ENCODE measurements at regions not wholly inside any gene's neighbourhood (a gene's known extent, or its start where the extent isn't known, plus 50 kb on each side); places are given as distances from the start of the nearest gene placed in this dataset.

GRCh38 chr13:74084375-74084935 is 49.7 kb downstream of the KLF12 start:
- DNase-seq = no peak
- WGBS (ENCODE audit: insufficient coverage, low lambda C conversion rate) = 100% methylated on average over 1 of the region's 4 CpGs
- H3K27ac ChIP-seq (ENCODE audit: low read length) = no peak overlapping the region
- H3K4me1 ChIP-seq (ENCODE audit: control insufficient read depth, insufficient read depth, low read length) = no peaks in the 10 kb centered on the region
- no peaks in the 10 kb centered on the region for H3K9me3 ChIP-seq (ENCODE audit: control insufficient read depth, low read depth, low read length)
- H3K36me3 ChIP-seq (ENCODE audit: control insufficient read depth, insufficient read depth, low read length) = no peaks in the 10 kb centered on the region
- H3K27me3 ChIP-seq (ENCODE audit: control insufficient read depth, insufficient read depth, low read length) = no peaks in the 10 kb centered on the region
- no peak overlapping the region for H3K4me3 ChIP-seq (ENCODE audit: low read length)

- Histone ChIP-seq H3K4me1 (ENCODE audit: control insufficient read depth, insufficient read depth, low read length) (no peaks in the 10 kb centered on the region), H3K9me3 (ENCODE audit: control insufficient read depth, low read depth, low read length) (no peaks in the 10 kb centered on the region), H3K36me3 (ENCODE audit: control insufficient read depth, insufficient read depth, low read length) (no peaks in the 10 kb centered on the region), H3K27ac (ENCODE audit: low read length) (no peak overlapping the region), H3K4me3 (ENCODE audit: low read length) (no peak overlapping the region), H3K27me3 (ENCODE audit: control insufficient read depth, insufficient read depth, low read length) (no peaks in the 10 kb centered on the region)
- DNase-seq = peak in 1 of 2 donors; percentile 29
- WGBS (ENCODE audit: insufficient coverage, low lambda C conversion rate) = 37% methylated on average over 2 of the region's 3 CpGs
Measured at GRCh38 chr13:74082741-74083160, 51.5 kb downstream of the KLF12 start.

GRCh38 chr13:74080762-74081161 is 53.4 kb downstream of the KLF12 start:
- no peaks in the 10 kb centered on the region for H3K27me3 ChIP-seq (ENCODE audit: control insufficient read depth, insufficient read depth, low read length)
- H3K36me3 ChIP-seq (ENCODE audit: control insufficient read depth, insufficient read depth, low read length) = no peaks in the 10 kb centered on the region
- H3K4me1 ChIP-seq (ENCODE audit: control insufficient read depth, insufficient read depth, low read length) = no peaks in the 10 kb centered on the region
- no CpG with 5 or more reads among the region's 1 CpG for WGBS (ENCODE audit: insufficient coverage, low lambda C conversion rate)
- no peak overlapping the region for H3K27ac ChIP-seq (ENCODE audit: low read length)
- no peak for DNase-seq
- H3K4me3 ChIP-seq (ENCODE audit: low read length) = no peak overlapping the region
- H3K9me3 ChIP-seq (ENCODE audit: control insufficient read depth, low read depth, low read length) = no peaks in the 10 kb centered on the region

GRCh38 chr13:74077792-74078191 is 56.4 kb downstream of the KLF12 start:
- Histone ChIP-seq H3K4me1 (ENCODE audit: control insufficient read depth, insufficient read depth, low read length) (no peaks in the 10 kb centered on the region), H3K4me3 (ENCODE audit: low read length) (no peak overlapping the region), H3K27me3 (ENCODE audit: control insufficient read depth, insufficient read depth, low read length) (no peaks in the 10 kb centered on the region)

GRCh38 chr13:74077375-74077774 is 56.8 kb downstream of the KLF12 start:
- Histone ChIP-seq H3K4me1 (ENCODE audit: control insufficient read depth, insufficient read depth, low read length) (no peaks in the 10 kb centered on the region), H3K4me3 (ENCODE audit: low read length) (no peak overlapping the region), H3K36me3 (ENCODE audit: control insufficient read depth, insufficient read depth, low read length) (no peaks in the 10 kb centered on the region), H3K9me3 (ENCODE audit: control insufficient read depth, low read depth, low read length) (no peaks in the 10 kb centered on the region), H3K27me3 (ENCODE audit: control insufficient read depth, insufficient read depth, low read length) (no peaks in the 10 kb centered on the region), H3K27ac (ENCODE audit: low read length) (no peak overlapping the region)
- 100% methylated on average over 1 of the region's 2 CpGs for WGBS (ENCODE audit: insufficient coverage, low lambda C conversion rate)
- DNase-seq = no peak

More at GRCh38 chr13:74077792-74078191, 56.4 kb downstream of the KLF12 start:
- no CpG with 5 or more reads among the region's 2 CpGs for WGBS (ENCODE audit: insufficient coverage, low lambda C conversion rate)
- no peak for DNase-seq
- Histone ChIP-seq H3K36me3 (ENCODE audit: control insufficient read depth, insufficient read depth, low read length) (no peaks in the 10 kb centered on the region), H3K9me3 (ENCODE audit: control insufficient read depth, low read depth, low read length) (no peaks in the 10 kb centered on the region), H3K27ac (ENCODE audit: low read length) (no peak overlapping the region)

DNA sequence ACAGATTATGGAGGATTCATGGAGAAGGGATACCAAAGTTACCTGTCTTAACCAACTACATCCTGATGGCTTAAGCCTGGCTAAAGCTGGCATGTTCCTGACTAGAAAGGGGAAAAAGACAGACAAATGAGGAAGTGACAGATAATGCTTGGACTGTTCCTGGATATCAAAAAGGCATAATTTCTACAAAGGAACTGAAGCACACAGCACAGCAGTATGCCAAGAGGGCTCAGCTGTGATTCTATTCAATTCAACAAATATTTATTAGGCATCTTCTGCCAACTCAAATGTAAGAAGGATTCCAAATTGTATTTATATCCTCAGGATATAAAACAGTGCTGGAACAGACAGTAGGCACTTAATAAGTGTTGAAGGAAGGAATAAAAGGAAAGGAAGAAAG is 59.5 kb downstream of the KLF12 start:
- H3K27ac ChIP-seq (ENCODE audit: low read length) = no peak overlapping the region
- DNase-seq = no peak
- no peaks in the 10 kb centered on the region for H3K36me3 ChIP-seq (ENCODE audit: control insufficient read depth, insufficient read depth, low read length)
- H3K9me3 ChIP-seq (ENCODE audit: control insufficient read depth, low read depth, low read length) = no peaks in the 10 kb centered on the region
- no peak overlapping the region for H3K4me3 ChIP-seq (ENCODE audit: low read length)
- no peaks in the 10 kb centered on the region for H3K4me1 ChIP-seq (ENCODE audit: control insufficient read depth, insufficient read depth, low read length)
- H3K27me3 ChIP-seq (ENCODE audit: control insufficient read depth, insufficient read depth, low read length) = no peaks in the 10 kb centered on the region

DNA sequence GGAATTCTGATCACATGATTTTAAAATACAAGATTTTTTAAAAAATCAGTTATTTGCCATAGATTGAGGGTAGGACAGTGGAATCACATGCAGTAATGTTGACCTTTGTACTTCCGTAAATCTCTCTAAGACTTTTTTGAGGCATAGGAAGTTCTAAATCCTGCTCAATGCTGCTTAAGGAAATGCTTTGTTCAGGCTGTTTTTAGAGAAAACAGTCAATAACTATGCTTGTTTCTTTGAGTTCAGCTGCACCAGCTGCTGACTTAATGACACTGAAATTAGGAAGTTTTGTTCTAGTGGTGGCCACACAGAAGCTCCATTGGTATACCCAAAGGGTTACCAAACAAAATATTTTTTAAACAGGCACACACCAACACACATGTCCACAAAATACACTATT is 60.9 kb downstream of the KLF12 start:
- Histone ChIP-seq H3K9me3 (ENCODE audit: control insufficient read depth, low read depth, low read length) (no peaks in the 10 kb centered on the region), H3K4me1 (ENCODE audit: control insufficient read depth, insufficient read depth, low read length) (no peaks in the 10 kb centered on the region), H3K27me3 (ENCODE audit: control insufficient read depth, insufficient read depth, low read length) (no peaks in the 10 kb centered on the region), H3K36me3 (ENCODE audit: control insufficient read depth, insufficient read depth, low read length) (no peaks in the 10 kb centered on the region), H3K4me3 (ENCODE audit: low read length) (no peak overlapping the region), H3K27ac (ENCODE audit: low read length) (no peak overlapping the region)
- DNase-seq = no peak
- no CpG with 5 or more reads among the region's 1 CpG for WGBS (ENCODE audit: insufficient coverage, low lambda C conversion rate)

DNA sequence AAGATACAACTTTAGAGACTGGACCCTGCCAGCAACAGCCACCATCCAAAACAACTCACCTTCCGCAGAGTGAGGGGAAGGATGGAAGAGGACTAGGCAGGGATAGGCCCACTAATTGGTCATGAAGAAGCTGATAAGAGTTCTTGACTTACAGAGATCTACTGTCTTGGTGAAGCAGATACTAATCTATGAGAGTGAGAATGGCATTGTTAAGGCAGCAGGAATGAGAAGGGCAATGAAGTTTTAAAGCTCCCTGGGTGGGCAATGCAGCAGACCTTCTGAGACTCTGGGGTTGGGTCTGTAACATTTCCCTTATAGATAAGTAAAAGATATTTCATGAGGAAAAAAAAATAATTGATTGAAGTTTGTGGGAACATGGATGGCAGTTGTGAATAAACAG is 63.7 kb downstream of the KLF12 start:
- Histone ChIP-seq H3K27ac (ENCODE audit: low read length) (no peak overlapping the region), H3K27me3 (ENCODE audit: control insufficient read depth, insufficient read depth, low read length) (no peaks in the 10 kb centered on the region), H3K36me3 (ENCODE audit: control insufficient read depth, insufficient read depth, low read length) (no peaks in the 10 kb centered on the region), H3K9me3 (ENCODE audit: control insufficient read depth, low read depth, low read length) (no peaks in the 10 kb centered on the region), H3K4me1 (ENCODE audit: control insufficient read depth, insufficient read depth, low read length) (no peaks in the 10 kb centered on the region), H3K4me3 (ENCODE audit: low read length) (no peak overlapping the region)
- no CpG with 5 or more reads among the region's 1 CpG for WGBS (ENCODE audit: insufficient coverage, low lambda C conversion rate)
- no peak for DNase-seq

GRCh38 chr13:74070065-74070464 is 64.1 kb downstream of the KLF12 start:
- Histone ChIP-seq H3K36me3 (ENCODE audit: control insufficient read depth, insufficient read depth, low read length) (no peaks in the 10 kb centered on the region), H3K4me3 (ENCODE audit: low read length) (no peak overlapping the region), H3K27ac (ENCODE audit: low read length) (no peak overlapping the region), H3K9me3 (ENCODE audit: control insufficient read depth, low read depth, low read length) (no peaks in the 10 kb centered on the region), H3K27me3 (ENCODE audit: control insufficient read depth, insufficient read depth, low read length) (no peaks in the 10 kb centered on the region), H3K4me1 (ENCODE audit: control insufficient read depth, insufficient read depth, low read length) (no peaks in the 10 kb centered on the region)
- DNase-seq = no peak
- WGBS (ENCODE audit: insufficient coverage, low lambda C conversion rate) = 77% methylated on average over 2 of the region's 4 CpGs

GRCh38 chr13:74068471-74068870 is 65.7 kb downstream of the KLF12 start:
- 100% methylated on average over 1 of the region's 7 CpGs for WGBS (ENCODE audit: insufficient coverage, low lambda C conversion rate)
- no peaks in the 10 kb centered on the region for H3K36me3 ChIP-seq (ENCODE audit: control insufficient read depth, insufficient read depth, low read length)
- DNase-seq = no peak
- no peak overlapping the region for H3K27ac ChIP-seq (ENCODE audit: low read length)
- no peak overlapping the region for H3K4me3 ChIP-seq (ENCODE audit: low read length)
- H3K27me3 ChIP-seq (ENCODE audit: control insufficient read depth, insufficient read depth, low read length) = no peaks in the 10 kb centered on the region
- H3K4me1 ChIP-seq (ENCODE audit: control insufficient read depth, insufficient read depth, low read length) = no peaks in the 10 kb centered on the region
- H3K9me3 ChIP-seq (ENCODE audit: control insufficient read depth, low read depth, low read length) = no peaks in the 10 kb centered on the region

- H3K27ac ChIP-seq (ENCODE audit: low read length) = no peak overlapping the region
- H3K36me3 ChIP-seq (ENCODE audit: control insufficient read depth, insufficient read depth, low read length) = no peaks in the 10 kb centered on the region
- no peak for DNase-seq
- H3K9me3 ChIP-seq (ENCODE audit: control insufficient read depth, low read depth, low read length) = no peaks in the 10 kb centered on the region
- WGBS (ENCODE audit: insufficient coverage, low lambda C conversion rate) = no CpG with 5 or more reads among the region's 2 CpGs
- no peaks in the 10 kb centered on the region for H3K27me3 ChIP-seq (ENCODE audit: control insufficient read depth, insufficient read depth, low read length)
- no peak overlapping the region for H3K4me3 ChIP-seq (ENCODE audit: low read length)
- H3K4me1 ChIP-seq (ENCODE audit: control insufficient read depth, insufficient read depth, low read length) = no peaks in the 10 kb centered on the region
Measured at GRCh38 chr13:74067818-74068217, 66.4 kb downstream of the KLF12 start.
